ENCODE measurements at regions not wholly inside any gene's neighbourhood (a gene's known extent, or its start where the extent isn't known, plus 50 kb on each side); places are given as distances from the start of the nearest gene placed in this dataset.

GRCh38 chr6:150734235-150734634, 131.3 kb upstream of the MTHFD1L start:
- no peak for ATAC-seq
- H3K4me3 Mint-ChIP-seq, result no peak overlapping the region
- no peaks in the 10 kb centered on the region for H3K4me1 Mint-ChIP-seq
- H3K9me3 Mint-ChIP-seq, result no peaks in the 10 kb centered on the region
- no peaks in the 10 kb centered on the region for H3K36me3 Mint-ChIP-seq
- H3K27ac Mint-ChIP-seq, result no peak overlapping the region
- DNase-seq (ENCODE audit: low spot score in 2 of 2), result no peak

DNA sequence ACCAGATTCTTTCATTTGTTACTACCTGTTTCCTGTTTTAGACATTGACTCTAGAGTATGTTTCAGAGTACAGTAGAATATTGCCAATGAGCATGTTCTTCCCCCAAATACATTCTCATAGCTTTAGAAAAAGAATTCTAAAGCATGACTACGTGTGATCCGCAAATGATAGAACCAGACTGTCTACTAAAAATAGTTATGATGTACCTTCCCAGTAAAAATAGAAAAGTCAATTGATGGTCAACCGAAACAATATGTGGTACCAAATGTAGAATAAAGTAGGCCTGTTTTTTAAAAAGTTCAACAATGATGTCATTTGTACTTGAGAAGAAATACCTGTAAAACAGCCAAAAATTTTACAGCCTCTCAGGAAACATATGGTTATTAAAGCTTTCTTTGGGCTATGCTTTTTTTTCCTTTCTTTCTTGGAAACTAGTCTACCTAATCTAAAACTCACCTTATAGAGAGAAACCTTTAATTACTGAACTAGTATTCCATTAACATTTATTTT, 130.1 kb upstream of the MTHFD1L start:
- ATAC-seq (no peak), DNase-seq (ENCODE audit: low spot score in 2 of 2) (no peak)
- Mint-ChIP-seq H3K27ac (no peak overlapping the region), H3K36me3 (no peaks in the 10 kb centered on the region), H3K9me3 (no peaks in the 10 kb centered on the region), H3K4me1 (no peaks in the 10 kb centered on the region), H3K4me3 (no peak overlapping the region)

DNA sequence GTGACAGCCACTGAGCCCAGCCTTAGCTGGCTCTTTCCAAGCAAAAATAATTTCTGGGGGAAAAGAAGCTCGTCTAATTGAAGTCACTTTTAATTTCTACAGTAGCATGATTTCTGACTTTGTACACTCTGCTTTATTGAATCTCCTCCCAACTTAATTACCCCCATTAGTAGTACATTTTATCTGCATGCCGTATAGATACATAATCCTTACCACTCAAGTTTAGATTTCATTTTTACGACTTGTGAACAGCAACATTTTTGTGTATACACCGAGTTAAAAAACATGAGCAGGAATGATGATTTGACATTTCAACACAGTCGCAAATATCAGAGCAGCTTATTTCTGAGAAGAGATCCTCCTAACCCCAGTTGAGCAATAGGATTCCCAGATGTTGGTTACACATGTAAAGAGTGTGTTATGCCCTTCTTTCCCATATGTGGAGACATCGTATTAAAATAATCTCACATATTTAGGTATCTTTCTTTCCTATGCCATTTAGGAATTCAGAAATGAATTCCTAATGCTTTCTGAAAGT, 127.3 kb upstream of the MTHFD1L start:
- H3K4me1 Mint-ChIP-seq, result no peaks in the 10 kb centered on the region
- no peaks in the 10 kb centered on the region for H3K9me3 Mint-ChIP-seq
- DNase-seq (ENCODE audit: low spot score in 2 of 2), result no peak
- H3K4me3 Mint-ChIP-seq, result no peak overlapping the region
- H3K27ac Mint-ChIP-seq, result no peak overlapping the region
- ATAC-seq, result no peak
- no peaks in the 10 kb centered on the region for H3K36me3 Mint-ChIP-seq

- Mint-ChIP-seq H3K36me3 (no peaks in the 10 kb centered on the region), H3K4me1 (no peaks in the 10 kb centered on the region), H3K9me3 (no peaks in the 10 kb centered on the region), H3K4me3 (no peak overlapping the region), H3K27ac (no peak overlapping the region)
- ATAC-seq, result no peak
- DNase-seq (ENCODE audit: low spot score in 2 of 2), result no peak
Observed at GRCh38 chr6:150739711-150740349, 125.7 kb upstream of the MTHFD1L start.

DNA sequence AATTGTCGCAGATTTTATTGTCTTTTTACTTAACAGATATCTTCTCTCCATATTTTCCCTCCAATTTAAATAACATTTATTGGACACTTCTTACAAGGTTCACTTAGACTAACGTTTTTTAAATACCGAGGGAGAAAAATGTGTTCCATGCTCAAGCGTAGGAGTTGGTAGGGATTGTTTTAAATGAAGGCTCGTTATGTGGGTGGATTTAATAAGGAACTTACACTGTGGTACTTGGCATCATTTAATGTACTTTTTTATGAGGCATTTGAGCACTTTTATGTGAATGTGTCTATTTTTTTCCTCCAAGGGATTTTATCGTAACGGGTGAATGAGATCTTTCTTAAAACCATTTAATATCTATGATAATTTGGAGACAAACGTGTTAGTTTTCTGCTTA, 125.0 kb upstream of the MTHFD1L start:
- no peak overlapping the region for H3K27ac Mint-ChIP-seq

GRCh38 chr6:150741633-150742200, 123.8 kb upstream of the MTHFD1L start:
- no peaks in the 10 kb centered on the region for H3K36me3 Mint-ChIP-seq
- ATAC-seq (no peak), DNase-seq (ENCODE audit: low spot score in 2 of 2) (peak in 1 of 2 donors; percentile 57)
- no peaks in the 10 kb centered on the region for H3K9me3 Mint-ChIP-seq
- H3K27ac Mint-ChIP-seq, result peak overlapping the region; percentile 21
- H3K4me3 Mint-ChIP-seq, result no peak overlapping the region
- no peaks in the 10 kb centered on the region for H3K4me1 Mint-ChIP-seq

More for the DNA sequence above, 125.0 kb upstream of the MTHFD1L start:
- no peak for DNase-seq (ENCODE audit: low spot score in 2 of 2)
- no peaks in the 10 kb centered on the region for H3K9me3 Mint-ChIP-seq
- H3K36me3 Mint-ChIP-seq, result no peaks in the 10 kb centered on the region
- H3K4me3 Mint-ChIP-seq, result no peak overlapping the region
- H3K4me1 Mint-ChIP-seq, result no peaks in the 10 kb centered on the region
- ATAC-seq, result no peak

- ATAC-seq (no peak), DNase-seq (ENCODE audit: low spot score in 2 of 2) (no peak)
- H3K36me3 Mint-ChIP-seq, result no peaks in the 10 kb centered on the region
- H3K9me3 Mint-ChIP-seq, result no peaks in the 10 kb centered on the region
- H3K27ac Mint-ChIP-seq, result no peak overlapping the region
- no peaks in the 10 kb centered on the region for H3K4me1 Mint-ChIP-seq
- no peak overlapping the region for H3K4me3 Mint-ChIP-seq
Observed at GRCh38 chr6:150744522-150745260, 120.8 kb upstream of the MTHFD1L start.

- H3K9me3 Mint-ChIP-seq, result no peaks in the 10 kb centered on the region
- DNase-seq (ENCODE audit: low spot score in 2 of 2), result no peak
- H3K36me3 Mint-ChIP-seq, result no peaks in the 10 kb centered on the region
- ATAC-seq, result no peak
- no peak overlapping the region for H3K27ac Mint-ChIP-seq
- no peak overlapping the region for H3K4me3 Mint-ChIP-seq
- no peaks in the 10 kb centered on the region for H3K4me1 Mint-ChIP-seq
Observed at GRCh38 chr6:150745896-150746295, 119.6 kb upstream of the MTHFD1L start.

DNA sequence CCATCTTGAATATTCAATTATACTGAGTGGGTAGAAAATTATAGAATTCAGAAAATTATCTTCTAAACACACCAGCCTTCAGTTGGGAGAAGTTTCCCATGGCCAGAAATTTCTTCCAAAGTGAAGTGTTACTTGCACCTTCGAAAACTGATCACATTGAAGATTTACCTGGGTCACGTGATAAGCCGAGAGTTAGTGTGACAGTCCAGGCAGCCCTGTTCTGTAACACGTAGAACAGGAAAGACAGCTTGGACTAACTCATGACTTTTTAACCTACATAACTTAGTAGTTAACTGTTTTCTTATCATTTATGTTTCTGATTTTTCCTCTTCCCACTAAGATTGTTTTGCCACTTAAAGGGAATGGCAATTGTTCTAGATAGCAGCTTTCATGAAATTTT, 118.3 kb upstream of the MTHFD1L start:
- Mint-ChIP-seq H3K9me3 (no peaks in the 10 kb centered on the region), H3K36me3 (no peaks in the 10 kb centered on the region), H3K4me1 (no peaks in the 10 kb centered on the region), H3K27ac (no peak overlapping the region), H3K4me3 (no peak overlapping the region)
- DNase-seq (ENCODE audit: low spot score in 2 of 2) (no peak), ATAC-seq (no peak)

DNA sequence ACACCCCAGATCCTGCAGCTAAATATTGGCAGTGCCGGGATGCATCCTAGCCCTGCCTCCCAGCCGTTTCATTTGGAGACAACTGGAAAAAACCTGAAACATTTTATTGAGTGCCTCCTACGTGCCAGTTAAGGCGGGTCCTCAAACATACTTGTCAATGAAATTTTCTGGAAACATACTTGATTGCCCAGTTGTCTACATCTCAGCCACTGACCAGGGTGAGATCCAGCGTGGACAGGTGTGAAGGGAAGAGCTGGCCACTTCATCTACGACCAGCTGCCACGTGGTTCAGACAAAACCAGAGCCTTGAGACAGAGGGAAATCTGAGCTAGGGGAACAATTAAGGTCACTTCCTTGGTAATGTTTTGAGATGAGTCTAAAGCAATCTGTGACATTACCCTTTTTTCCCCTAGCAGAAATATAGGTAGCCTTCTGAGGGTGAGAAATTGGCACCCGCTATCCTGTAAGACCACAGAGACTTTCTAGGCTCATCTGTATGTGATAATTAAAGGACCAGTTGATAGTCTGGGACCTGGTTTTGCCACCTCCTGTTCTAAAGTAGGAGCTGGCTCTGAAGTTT, 116.3 kb upstream of the MTHFD1L start:
- Mint-ChIP-seq H3K4me1 (no peaks in the 10 kb centered on the region), H3K9me3 (no peaks in the 10 kb centered on the region), H3K27ac (no peak overlapping the region), H3K4me3 (no peak overlapping the region), H3K36me3 (no peaks in the 10 kb centered on the region)
- no peak for DNase-seq (ENCODE audit: low spot score in 2 of 2)
- ATAC-seq, result no peak

- Mint-ChIP-seq H3K4me3 (no peak overlapping the region), H3K27ac (no peak overlapping the region), H3K4me1 (no peaks in the 10 kb centered on the region), H3K36me3 (no peaks in the 10 kb centered on the region), H3K9me3 (no peaks in the 10 kb centered on the region)
- ATAC-seq (no peak), DNase-seq (ENCODE audit: low spot score in 2 of 2) (no peak)
Observed at GRCh38 chr6:150751296-150751695, 114.2 kb upstream of the MTHFD1L start.

GRCh38 chr6:150752409-150752808, 113.1 kb upstream of the MTHFD1L start:
- Mint-ChIP-seq H3K36me3 (no peaks in the 10 kb centered on the region), H3K4me1 (no peaks in the 10 kb centered on the region), H3K9me3 (no peaks in the 10 kb centered on the region), H3K27ac (no peak overlapping the region), H3K4me3 (no peak overlapping the region)
- ATAC-seq (no peak), DNase-seq (ENCODE audit: low spot score in 2 of 2) (no peak)

DNA sequence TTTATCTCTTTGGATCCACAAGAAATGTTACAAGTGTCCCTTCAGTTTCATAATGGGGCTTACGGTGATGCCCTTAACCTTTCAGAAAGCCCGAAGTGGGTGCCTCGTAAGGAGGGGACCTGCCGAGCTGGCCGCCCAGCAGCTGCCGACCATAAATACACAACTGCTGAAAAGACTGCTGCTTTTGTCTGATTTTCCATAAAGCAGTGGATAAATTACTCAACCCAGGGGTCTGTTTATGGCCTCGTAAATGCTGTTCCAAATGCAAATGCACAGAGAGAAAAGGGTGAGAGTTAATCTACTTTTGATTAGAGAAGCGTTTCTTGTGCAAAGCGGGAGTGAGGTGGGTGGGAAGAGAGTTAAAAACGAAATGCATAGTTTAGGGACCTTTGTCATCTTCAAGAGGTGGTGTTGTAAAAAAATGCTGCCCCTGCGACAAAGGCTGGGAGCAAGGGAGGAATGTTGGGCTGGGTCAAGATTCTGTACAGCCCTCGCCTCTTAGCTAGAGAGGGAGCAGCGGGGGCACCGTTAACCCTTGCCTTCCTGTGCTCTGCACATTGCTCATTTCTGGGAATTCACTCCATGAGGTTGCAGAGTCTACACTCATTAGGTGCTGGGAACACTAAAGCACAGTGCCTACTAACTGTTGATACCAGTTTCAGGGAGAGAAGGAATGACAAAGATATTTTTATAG, 112.0 kb upstream of the MTHFD1L start:
- no peak overlapping the region for H3K27ac Mint-ChIP-seq
- H3K4me3 Mint-ChIP-seq, result no peak overlapping the region
- H3K9me3 Mint-ChIP-seq, result no peaks in the 10 kb centered on the region
- DNase-seq (ENCODE audit: low spot score in 2 of 2), result no peak
- H3K36me3 Mint-ChIP-seq, result no peaks in the 10 kb centered on the region
- no peaks in the 10 kb centered on the region for H3K4me1 Mint-ChIP-seq
- no peak for ATAC-seq

DNA sequence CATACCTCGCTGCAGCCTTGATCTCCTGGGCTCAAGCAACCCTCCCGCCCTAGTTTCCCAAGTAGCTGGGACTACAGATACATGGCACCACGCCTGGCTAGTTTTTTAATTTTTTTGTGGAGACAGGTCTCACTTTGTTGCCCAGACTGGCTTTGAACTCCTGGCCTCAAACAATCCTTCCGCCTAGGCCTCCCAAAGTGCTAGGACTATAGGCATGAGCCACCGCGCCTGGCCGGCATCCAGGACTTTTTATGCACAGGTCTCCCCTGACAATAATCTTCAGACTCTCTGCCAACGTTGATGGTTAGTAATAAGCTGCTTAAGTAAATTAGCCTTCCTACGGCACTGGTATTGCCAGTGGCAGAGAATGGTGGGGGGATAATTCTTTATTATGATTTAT, 110.5 kb upstream of the MTHFD1L start:
- ATAC-seq, result no peak
- Mint-ChIP-seq H3K36me3 (no peaks in the 10 kb centered on the region), H3K4me3 (no peak overlapping the region), H3K4me1 (no peaks in the 10 kb centered on the region), H3K9me3 (no peaks in the 10 kb centered on the region), H3K27ac (no peak overlapping the region)
- no peak for DNase-seq (ENCODE audit: low spot score in 2 of 2)

- no peaks in the 10 kb centered on the region for H3K4me1 Mint-ChIP-seq
- H3K9me3 Mint-ChIP-seq, result no peaks in the 10 kb centered on the region
- H3K36me3 Mint-ChIP-seq, result no peaks in the 10 kb centered on the region
- no peak for DNase-seq (ENCODE audit: low spot score in 2 of 2)
- ATAC-seq, result no peak
- no peak overlapping the region for H3K4me3 Mint-ChIP-seq
- H3K27ac Mint-ChIP-seq, result no peak overlapping the region
Observed at GRCh38 chr6:150755524-150755923, 110.0 kb upstream of the MTHFD1L start.
